Pancreas (tissue), 10 donors: ENCODE measurements at regions not wholly inside any gene's neighbourhood (a gene's known extent, or its start where the extent isn't known, plus 50 kb on each side); places are given as distances from the start of the nearest gene placed in this dataset.

Experiments
- ATAC-seq, 4 donors: fragments of 200-7000 bp; cut with Tn5 transposase; one replicate each; pipeline versions ENCODE4 v1.8.0 to v1.9.1; 2020; ENCODE audit warnings: mild to moderate bottlenecking in 4 of 4, moderate library complexity in 4 of 4
- DNase-seq, 6 donors: peaks; one replicate each; pipeline ENCODE4 v3.0.0-alpha.2; 2020
- FAIRE-seq: peaks from 2 replicates; lab custom pipeline; 2012; peaks lifted over from hg19 to GRCh38; lab: Jason Lieb, UNC
- H3K27ac ChIP-seq, 4 donors: fragments of 200-600 bp; sonication (generic); 1 replicate in 3 of 4; 2 replicates in 1 of 4; pipeline versions ENCODE4 v1.5.0 to v1.8.0; 2020
- H3K27me3 ChIP-seq, 4 donors: fragments of 200-600 bp; one replicate each; pipeline ENCODE4 v1.8.0; 2021
- H3K36me3 ChIP-seq, 3 donors: fragments of 200-600 bp; sonication (generic) in 1 of 3; one replicate each; pipeline versions ENCODE4 v1.5.0 to v1.8.0; 2020 to 2021
- H3K4me1 ChIP-seq, 3 donors: fragments of 200-600 bp; one replicate each; pipeline ENCODE4 v1.8.0; 2021
- H3K4me3 ChIP-seq, 4 donors: fragments of 200-600 bp; sonication (generic) in 2 of 4; one replicate each; pipeline versions ENCODE4 v1.5.0 to v1.8.0; 2020 to 2021
- H3K9me3 ChIP-seq, 4 donors: fragments of 200-600 bp; one replicate each; pipeline ENCODE4 v1.8.0; 2021
- WGBS, 2 donors: extraction: QIAGEN DNeasy Blood & Tissue Kit; methylation state at CpG; one replicate each; pipeline ENCODE4 v1.1.7; 2013; 5-methylcytosine and 5-hydroxymethylcytosine counted together
- intact Hi-C, 3 donors: fragments of 100-400 bp; cut with DNase I; formaldehyde crosslinking; loops; one replicate each; pipeline versions ENCODE4 v1.11.1 to v1.14.2; 2022
- TF ChIP-seq, protein P1 (sequence below), 4 donors: fragments of 200-600 bp; sonication (generic) in 3 of 4; IDR thresholded peaks; one replicate each; pipeline versions ENCODE4 v1.5.0 to v1.8.0; 2021; ENCODE audit warnings: antibody characterized with exemption in 4 of 4
- donor health status: healthy with polysubstance abuse.
- donor health status: DM: no; HTN: no; CAD: no; lungs with moderate emphysema.
- donor health status: DM: no; HTN: no; CAD: no.
- donor health status: control.
- donor health status: control.
- donor health status: Bipolar disorder and iron deficiency.
- donor health status: DM: yes; HTN: yes; CAD: no.
- donor health status: DM: no; HTN: no; CAD: no.
- donor health status: DM: no; HTN: no; CAD: no.
- donor health status: DM: yes; HTN: yes; CAD: no.

DNA sequence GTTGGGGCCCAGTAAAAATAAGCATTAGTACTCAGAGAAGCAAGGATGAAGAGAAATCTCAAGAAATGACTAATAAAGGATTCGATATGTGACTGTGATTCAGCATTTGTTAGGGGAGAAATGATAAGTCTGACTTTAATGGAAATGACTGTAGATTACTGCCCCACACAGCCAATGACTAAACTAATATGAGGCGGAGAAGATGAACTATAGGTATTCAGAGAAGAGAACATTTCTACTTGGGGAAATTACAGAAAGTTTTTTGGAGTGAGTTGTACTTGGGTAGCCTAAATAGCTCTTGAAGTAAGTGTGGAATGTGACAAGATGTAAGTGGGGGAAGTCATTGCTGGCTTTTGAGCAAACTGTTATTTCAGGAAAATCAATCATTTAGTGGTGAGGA is 380.0 kb downstream of the PDCD6IP start:
- Histone ChIP-seq H3K9me3 (no peaks in the 10 kb centered on the region), H3K4me1 (no peaks in the 10 kb centered on the region), H3K27ac (no peak overlapping the region), H3K27me3 (no peaks in the 10 kb centered on the region), H3K36me3 (no peaks in the 10 kb centered on the region), H3K4me3 (no peak overlapping the region)
- ATAC-seq (no peak), DNase-seq (no peak), FAIRE-seq (no peak)
- intact Hi-C loops: no loop called here
- TF ChIP-seq, protein P1, sequence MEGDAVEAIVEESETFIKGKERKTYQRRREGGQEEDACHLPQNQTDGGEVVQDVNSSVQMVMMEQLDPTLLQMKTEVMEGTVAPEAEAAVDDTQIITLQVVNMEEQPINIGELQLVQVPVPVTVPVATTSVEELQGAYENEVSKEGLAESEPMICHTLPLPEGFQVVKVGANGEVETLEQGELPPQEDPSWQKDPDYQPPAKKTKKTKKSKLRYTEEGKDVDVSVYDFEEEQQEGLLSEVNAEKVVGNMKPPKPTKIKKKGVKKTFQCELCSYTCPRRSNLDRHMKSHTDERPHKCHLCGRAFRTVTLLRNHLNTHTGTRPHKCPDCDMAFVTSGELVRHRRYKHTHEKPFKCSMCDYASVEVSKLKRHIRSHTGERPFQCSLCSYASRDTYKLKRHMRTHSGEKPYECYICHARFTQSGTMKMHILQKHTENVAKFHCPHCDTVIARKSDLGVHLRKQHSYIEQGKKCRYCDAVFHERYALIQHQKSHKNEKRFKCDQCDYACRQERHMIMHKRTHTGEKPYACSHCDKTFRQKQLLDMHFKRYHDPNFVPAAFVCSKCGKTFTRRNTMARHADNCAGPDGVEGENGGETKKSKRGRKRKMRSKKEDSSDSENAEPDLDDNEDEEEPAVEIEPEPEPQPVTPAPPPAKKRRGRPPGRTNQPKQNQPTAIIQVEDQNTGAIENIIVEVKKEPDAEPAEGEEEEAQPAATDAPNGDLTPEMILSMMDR (IDR thresholded peaks at IDR 0.05): no peak
- WGBS, 2 donors: 67 to 77% methylated on average over 2 of the region's 2 CpGs

DNA sequence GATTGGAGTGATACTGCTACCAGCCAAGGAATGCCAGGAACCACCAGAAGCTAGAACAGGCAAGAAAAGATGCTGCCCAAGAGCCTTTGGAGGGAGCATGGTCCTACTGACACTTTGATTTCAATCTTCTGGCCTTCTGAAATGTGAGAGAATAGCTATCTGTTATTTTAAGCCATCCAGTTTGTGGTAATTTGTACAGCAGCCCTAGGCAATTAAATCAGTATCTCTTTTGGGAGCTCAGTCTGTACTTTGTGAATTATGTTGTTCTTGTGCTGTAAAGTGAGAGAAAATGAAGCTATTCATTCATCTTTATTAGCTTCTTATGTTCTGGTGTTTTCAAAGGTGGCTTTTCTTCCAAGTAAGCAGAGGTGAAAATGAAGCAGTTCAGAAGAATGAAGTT is 381.3 kb downstream of the PDCD6IP start:
- no peak overlapping the region for H3K4me3 ChIP-seq
- DNase-seq (no peak), FAIRE-seq (no peak), ATAC-seq (no peak)
- TF ChIP-seq, protein P1 (IDR thresholded peaks at IDR 0.05): no peak
- H3K4me1 ChIP-seq: no peaks in the 10 kb centered on the region
- intact Hi-C loops: no loop called here
- H3K27ac ChIP-seq: no peak overlapping the region
- no peaks in the 10 kb centered on the region for H3K27me3 ChIP-seq
- H3K36me3 ChIP-seq: no peaks in the 10 kb centered on the region
- no peaks in the 10 kb centered on the region for H3K9me3 ChIP-seq

DNA sequence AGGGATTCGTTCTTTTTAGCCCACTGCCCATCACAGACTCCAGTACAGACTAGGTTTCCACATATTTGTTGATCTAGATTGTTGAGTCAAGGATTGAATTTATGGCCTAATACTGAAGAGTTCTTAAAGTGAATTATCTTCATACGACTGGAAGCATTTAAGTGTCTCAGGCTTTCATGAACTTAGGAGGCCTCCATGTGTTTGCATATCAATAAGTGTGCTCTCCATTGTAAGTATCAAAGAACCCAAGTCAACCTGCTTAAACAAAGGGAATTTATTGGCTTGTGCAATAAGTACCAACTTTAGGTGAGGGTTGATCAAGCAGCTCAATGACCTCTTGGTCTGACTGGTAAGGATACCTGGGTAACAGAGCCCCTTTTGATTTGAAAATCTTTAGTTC is 382.1 kb downstream of the PDCD6IP start:
- Histone ChIP-seq H3K36me3 (no peaks in the 10 kb centered on the region), H3K27ac (no peak overlapping the region), H3K4me1 (no peaks in the 10 kb centered on the region), H3K27me3 (no peaks in the 10 kb centered on the region), H3K4me3 (no peak overlapping the region), H3K9me3 (no peaks in the 10 kb centered on the region)
- 42 to 61% methylated on average over 2 of the region's 2 CpGs for WGBS, 2 donors
- intact Hi-C loops: no loop called here
- TF ChIP-seq, protein P1 (IDR thresholded peaks at IDR 0.05): no peak
- DNase-seq (no peak), ATAC-seq (no peak), FAIRE-seq (no peak)

DNA sequence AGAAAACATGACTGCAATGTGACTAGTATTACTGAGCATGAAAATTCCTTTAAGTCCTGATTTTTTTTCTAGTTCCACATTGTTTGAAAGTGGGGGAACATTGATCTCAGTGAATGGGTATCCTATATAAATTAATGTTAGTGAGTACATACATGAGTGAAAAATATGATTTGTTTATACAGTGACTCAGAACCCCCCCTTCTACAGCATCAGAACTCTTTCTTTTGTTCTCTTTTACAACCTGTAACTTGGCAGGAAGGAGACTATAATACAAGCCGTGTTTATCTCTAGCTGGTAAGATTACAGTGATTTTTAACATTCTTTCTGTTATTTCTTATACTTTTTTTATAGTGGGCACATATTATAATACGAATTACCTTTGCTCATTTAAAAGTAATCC is 384.7 kb downstream of the PDCD6IP start:
- ATAC-seq (no peak), DNase-seq (no peak), FAIRE-seq (no peak)
- Histone ChIP-seq H3K27ac (no peak overlapping the region), H3K4me1 (no peaks in the 10 kb centered on the region), H3K4me3 (no peak overlapping the region), H3K9me3 (no peaks in the 10 kb centered on the region), H3K27me3 (no peaks in the 10 kb centered on the region), H3K36me3 (no peaks in the 10 kb centered on the region)
- TF ChIP-seq, protein P1 (IDR thresholded peaks at IDR 0.05): no peak
- whole genome bisulfite sequencing, 2 donors: 14 to 23% methylated on average over 2 of the region's 2 CpGs
- intact Hi-C loops: no loop called here

DNA sequence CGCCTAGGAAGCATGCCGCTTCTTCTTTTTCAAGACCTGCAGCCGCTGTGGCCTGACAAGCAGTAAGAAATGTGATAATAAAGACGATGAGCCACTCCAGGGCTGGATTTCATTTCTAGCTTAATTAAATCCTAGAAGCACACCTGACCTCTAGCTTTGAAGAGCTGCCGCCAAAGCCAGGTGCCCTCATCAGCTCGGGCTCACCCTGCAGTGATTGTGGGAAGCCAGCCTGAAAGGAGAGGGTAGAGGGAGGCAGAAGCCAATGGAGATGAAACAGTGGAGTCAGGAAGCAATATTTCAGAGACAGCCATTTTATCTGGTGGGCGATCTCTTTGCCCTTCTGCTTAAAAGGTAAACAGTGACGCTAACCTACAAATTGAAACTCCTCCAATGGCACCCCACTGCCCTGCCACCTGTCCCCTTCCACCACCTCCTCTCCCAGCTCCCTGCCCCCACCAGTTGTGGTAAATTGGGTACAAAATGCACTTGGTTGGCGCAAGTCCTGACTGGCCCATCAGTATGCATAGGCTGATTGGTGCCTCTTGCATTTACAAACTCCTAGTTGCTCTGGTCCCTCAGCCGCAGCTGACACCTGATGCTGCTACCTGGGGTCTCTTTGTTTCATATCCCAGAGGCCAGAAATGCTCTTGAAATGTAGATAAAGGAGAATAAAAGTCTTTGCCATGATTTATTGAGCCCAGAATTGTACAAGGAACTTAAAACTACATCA is 385.3 kb downstream of the PDCD6IP start:
- intact Hi-C loops: no loop called here
- no peak overlapping the region for H3K27ac ChIP-seq
- no peak overlapping the region for H3K4me3 ChIP-seq
- no peaks in the 10 kb centered on the region for H3K9me3 ChIP-seq
- no peaks in the 10 kb centered on the region for H3K36me3 ChIP-seq
- TF ChIP-seq, protein P1 (IDR thresholded peaks at IDR 0.05): no peak
- FAIRE-seq (no peak), ATAC-seq (no peak), DNase-seq (no peak)
- no peaks in the 10 kb centered on the region for H3K27me3 ChIP-seq
- 60 to 62% methylated on average over 10 of the region's 10 CpGs for WGBS, 2 donors
- no peaks in the 10 kb centered on the region for H3K4me1 ChIP-seq
